Liver (tissue), 8 donors: ENCODE measurements at regions not wholly inside any gene's neighbourhood (a gene's known extent, or its start where the extent isn't known, plus 50 kb on each side); places are given as distances from the start of the nearest gene placed in this dataset.

Experiments used
- DNase-seq: peaks from one replicate; pipeline ENCODE4 v3.0.0-alpha.2; 2017; ENCODE audit warnings: low spot score
- H3K27ac ChIP-seq, 2 donors: one replicate each; pipeline ENCODE4 v1.7.0; 2013; ENCODE audit warnings: inconsistent platforms in 2 of 2, low read length in 2 of 2, control low read depth in 1 of 2, low read depth in 1 of 2, mild to moderate bottlenecking in 1 of 2
- H3K27me3 ChIP-seq, 4 donors: one replicate each; pipeline versions ENCODE4 v1.6.1 to v1.7.0; 2013; ENCODE audit warnings: low read length in 3 of 4, inconsistent platforms in 1 of 4, mild to moderate bottlenecking in 1 of 4, moderate library complexity in 1 of 4; ENCODE audit not compliant: control insufficient read depth in 4 of 4, insufficient read depth in 4 of 4
- H3K36me3 ChIP-seq, 4 donors: one replicate each; pipeline versions ENCODE4 v1.6.1 to v1.7.0; 2013; ENCODE audit warnings: low read length in 3 of 4, mild to moderate bottlenecking in 3 of 4, low read depth in 1 of 4, moderate library complexity in 1 of 4; ENCODE audit not compliant: control insufficient read depth in 4 of 4, insufficient read depth in 3 of 4
- H3K4me1 ChIP-seq, 4 donors: one replicate each; pipeline versions ENCODE4 v1.6.1 to v1.7.0; 2013; ENCODE audit warnings: low read length in 3 of 4, mild to moderate bottlenecking in 3 of 4, moderate library complexity in 1 of 4; ENCODE audit not compliant: control insufficient read depth in 4 of 4, insufficient read depth in 4 of 4
- H3K4me3 ChIP-seq, 3 donors: one replicate each; pipeline versions ENCODE4 v1.6.1 to v1.7.0; 2013; ENCODE audit warnings: low read length in 3 of 3, control low read depth in 1 of 3, low read depth in 1 of 3, mild to moderate bottlenecking in 1 of 3
- H3K9ac ChIP-seq, 2 donors: one replicate each; pipeline ENCODE4 v1.7.0; 2013; ENCODE audit warnings: low read length in 2 of 2, mild to moderate bottlenecking in 2 of 2, moderate library complexity in 2 of 2, control low read depth in 1 of 2, low read depth in 1 of 2
- H3K9me3 ChIP-seq, 4 donors: one replicate each; pipeline versions ENCODE4 v1.6.1 to v1.7.0; 2013; ENCODE audit warnings: low read length in 3 of 4; ENCODE audit not compliant: control insufficient read depth in 4 of 4
- EGR1 ChIP-seq, 2 donors: IDR thresholded peaks; 2 replicates each; pipeline ENCODE4 v1.6.1; 2016 to 2018; ENCODE audit warnings: antibody characterized with exemption in 2 of 2, low read depth in 2 of 2
- FOXA1 ChIP-seq: IDR thresholded peaks from 2 replicates; pipeline ENCODE4 v1.6.1; 2016; ENCODE audit warnings: antibody characterized with exemption
- FOXA2 ChIP-seq: IDR thresholded peaks from 2 replicates; pipeline ENCODE4 v1.6.1; 2016; ENCODE audit warnings: antibody characterized with exemption
- GABPA ChIP-seq, 2 donors: IDR thresholded peaks in 1 of 2; conservative IDR thresholded peaks in 1 of 2; 2 replicates each; pipeline ENCODE4 v1.6.1; 2016; ENCODE audit warnings: antibody characterized with exemption in 2 of 2, mild to moderate bottlenecking in 1 of 2, moderate library complexity in 1 of 2
- HNF4A ChIP-seq, 2 donors: conservative IDR thresholded peaks; 2 replicates each; pipeline ENCODE4 v1.6.1; 2016; ENCODE audit warnings: antibody characterized with exemption in 2 of 2, mild to moderate bottlenecking in 2 of 2
- HNF4G ChIP-seq: IDR thresholded peaks from 2 replicates; pipeline ENCODE4 v1.6.1; 2016; ENCODE audit warnings: antibody characterized with exemption
- JUND ChIP-seq, 2 donors: IDR thresholded peaks; 2 replicates each; pipeline ENCODE4 v1.6.1; 2016; ENCODE audit warnings: antibody characterized with exemption in 2 of 2
- NR2F2 ChIP-seq: IDR thresholded peaks from 2 replicates; pipeline ENCODE4 v1.6.1; 2016; ENCODE audit warnings: antibody characterized with exemption
- RAD21 ChIP-seq, 2 donors: IDR thresholded peaks; 2 replicates each; pipeline ENCODE4 v1.6.1; 2016; ENCODE audit warnings: antibody characterized with exemption in 2 of 2, mild to moderate bottlenecking in 2 of 2
- RXRA ChIP-seq, 2 donors: IDR thresholded peaks; 2 replicates each; pipeline ENCODE4 v1.6.1; 2017 to 2018; ENCODE audit warnings: antibody characterized with exemption in 2 of 2, mild to moderate bottlenecking in 1 of 2
- SP1 ChIP-seq: IDR thresholded peaks from 2 replicates; pipeline ENCODE4 v1.6.1; 2018; ENCODE audit warnings: antibody characterized with exemption, mild to moderate bottlenecking
- TAF1 ChIP-seq: conservative IDR thresholded peaks from 2 replicates; pipeline ENCODE4 v1.6.1; 2016; ENCODE audit warnings: antibody characterized with exemption, mild to moderate bottlenecking
- YY1 ChIP-seq: IDR thresholded peaks from 2 replicates; pipeline ENCODE4 v1.6.1; 2016; ENCODE audit warnings: antibody characterized with exemption, mild to moderate bottlenecking
- WGBS: extraction: QIAGEN DNeasy Blood & Tissue Kit; methylation state at CpG from one replicate; pipeline ENCODE4 v1.1.7; 2013; 5-methylcytosine and 5-hydroxymethylcytosine counted together
- TF ChIP-seq, protein P1 (sequence below): IDR thresholded peaks from 2 replicates; pipeline ENCODE4 v1.6.1; 2016; ENCODE audit warnings: antibody characterized with exemption
- TF ChIP-seq, protein P2 (sequence below): IDR thresholded peaks from 2 replicates; pipeline ENCODE4 v1.6.1; 2016; ENCODE audit warnings: antibody characterized with exemption, mild to moderate bottlenecking
- TF ChIP-seq, protein P3 (sequence below): IDR thresholded peaks from 2 replicates; pipeline ENCODE4 v1.6.1; 2016; ENCODE audit warnings: antibody characterized with exemption
- TF ChIP-seq, protein P4 (sequence below): IDR thresholded peaks from 2 replicates; pipeline ENCODE4 v1.6.1; 2016; ENCODE audit warnings: antibody characterized with exemption
- TF ChIP-seq, protein P5 (sequence below): fragments of 150-350 bp; IDR thresholded peaks from 2 replicates; pipeline ENCODE4 v1.5.1; 2017; ENCODE audit warnings: improper control_type of control experiment, low read depth, low read length; ENCODE audit not compliant: missing input control
- donor health status: healthy.
- donor health status: healthy.
- donor health status: healthy.
- donor health status: healthy.
- donor health status: healthy.

- WGBS = 84% methylated on average over 13 of the region's 13 CpGs
- Histone ChIP-seq H3K9me3 (no peaks in the 10 kb centered on the region), H3K27me3 (peaks cover 0 to 6% (median 0%) of the 10 kb centered on the region in 4 donors), H3K4me3 (no peak overlapping the region), H3K27ac (no peak overlapping the region), H3K9ac (no peak overlapping the region), H3K36me3 (no peaks in the 10 kb centered on the region), H3K4me1 (peaks cover 0 to 3% (median 0%) of the 10 kb centered on the region in 4 donors)
- DNase-seq = no peak
- TF ChIP-seq NR2F2 = no peak
- TF ChIP-seq FOXA2 = no peak
- TF ChIP-seq, protein P1, sequence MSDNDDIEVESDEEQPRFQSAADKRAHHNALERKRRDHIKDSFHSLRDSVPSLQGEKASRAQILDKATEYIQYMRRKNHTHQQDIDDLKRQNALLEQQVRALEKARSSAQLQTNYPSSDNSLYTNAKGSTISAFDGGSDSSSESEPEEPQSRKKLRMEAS = no peak
- no peak for TF ChIP-seq JUND (IDR thresholded peaks at IDR 0.05)
- no peak for TF ChIP-seq FOXA1
- no peak for TF ChIP-seq YY1
- TF ChIP-seq HNF4G = no peak
- no peak for TF ChIP-seq GABPA (IDR thresholded peaks at IDR 0.05 in 1 of 2, conservative IDR thresholded peaks at IDR 0.05 in 1 of 2)
- TF ChIP-seq HNF4A (conservative IDR thresholded peaks at IDR 0.05) = no peak
- no peak for TF ChIP-seq EGR1 (IDR thresholded peaks at IDR 0.05; ENCODE audit: low read depth in 2 of 2)
- no peak for TF ChIP-seq SP1
- no peak for TF ChIP-seq TAF1
- TF ChIP-seq, protein P2, sequence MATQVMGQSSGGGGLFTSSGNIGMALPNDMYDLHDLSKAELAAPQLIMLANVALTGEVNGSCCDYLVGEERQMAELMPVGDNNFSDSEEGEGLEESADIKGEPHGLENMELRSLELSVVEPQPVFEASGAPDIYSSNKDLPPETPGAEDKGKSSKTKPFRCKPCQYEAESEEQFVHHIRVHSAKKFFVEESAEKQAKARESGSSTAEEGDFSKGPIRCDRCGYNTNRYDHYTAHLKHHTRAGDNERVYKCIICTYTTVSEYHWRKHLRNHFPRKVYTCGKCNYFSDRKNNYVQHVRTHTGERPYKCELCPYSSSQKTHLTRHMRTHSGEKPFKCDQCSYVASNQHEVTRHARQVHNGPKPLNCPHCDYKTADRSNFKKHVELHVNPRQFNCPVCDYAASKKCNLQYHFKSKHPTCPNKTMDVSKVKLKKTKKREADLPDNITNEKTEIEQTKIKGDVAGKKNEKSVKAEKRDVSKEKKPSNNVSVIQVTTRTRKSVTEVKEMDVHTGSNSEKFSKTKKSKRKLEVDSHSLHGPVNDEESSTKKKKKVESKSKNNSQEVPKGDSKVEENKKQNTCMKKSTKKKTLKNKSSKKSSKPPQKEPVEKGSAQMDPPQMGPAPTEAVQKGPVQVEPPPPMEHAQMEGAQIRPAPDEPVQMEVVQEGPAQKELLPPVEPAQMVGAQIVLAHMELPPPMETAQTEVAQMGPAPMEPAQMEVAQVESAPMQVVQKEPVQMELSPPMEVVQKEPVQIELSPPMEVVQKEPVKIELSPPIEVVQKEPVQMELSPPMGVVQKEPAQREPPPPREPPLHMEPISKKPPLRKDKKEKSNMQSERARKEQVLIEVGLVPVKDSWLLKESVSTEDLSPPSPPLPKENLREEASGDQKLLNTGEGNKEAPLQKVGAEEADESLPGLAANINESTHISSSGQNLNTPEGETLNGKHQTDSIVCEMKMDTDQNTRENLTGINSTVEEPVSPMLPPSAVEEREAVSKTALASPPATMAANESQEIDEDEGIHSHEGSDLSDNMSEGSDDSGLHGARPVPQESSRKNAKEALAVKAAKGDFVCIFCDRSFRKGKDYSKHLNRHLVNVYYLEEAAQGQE = no peak
- TF ChIP-seq, protein P3, sequence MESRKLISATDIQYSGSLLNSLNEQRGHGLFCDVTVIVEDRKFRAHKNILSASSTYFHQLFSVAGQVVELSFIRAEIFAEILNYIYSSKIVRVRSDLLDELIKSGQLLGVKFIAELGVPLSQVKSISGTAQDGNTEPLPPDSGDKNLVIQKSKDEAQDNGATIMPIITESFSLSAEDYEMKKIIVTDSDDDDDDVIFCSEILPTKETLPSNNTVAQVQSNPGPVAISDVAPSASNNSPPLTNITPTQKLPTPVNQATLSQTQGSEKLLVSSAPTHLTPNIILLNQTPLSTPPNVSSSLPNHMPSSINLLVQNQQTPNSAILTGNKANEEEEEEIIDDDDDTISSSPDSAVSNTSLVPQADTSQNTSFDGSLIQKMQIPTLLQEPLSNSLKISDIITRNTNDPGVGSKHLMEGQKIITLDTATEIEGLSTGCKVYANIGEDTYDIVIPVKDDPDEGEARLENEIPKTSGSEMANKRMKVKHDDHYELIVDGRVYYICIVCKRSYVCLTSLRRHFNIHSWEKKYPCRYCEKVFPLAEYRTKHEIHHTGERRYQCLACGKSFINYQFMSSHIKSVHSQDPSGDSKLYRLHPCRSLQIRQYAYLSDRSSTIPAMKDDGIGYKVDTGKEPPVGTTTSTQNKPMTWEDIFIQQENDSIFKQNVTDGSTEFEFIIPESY = no peak
- TF ChIP-seq RXRA (IDR thresholded peaks at IDR 0.05) = no peak
- TF ChIP-seq, protein P4, sequence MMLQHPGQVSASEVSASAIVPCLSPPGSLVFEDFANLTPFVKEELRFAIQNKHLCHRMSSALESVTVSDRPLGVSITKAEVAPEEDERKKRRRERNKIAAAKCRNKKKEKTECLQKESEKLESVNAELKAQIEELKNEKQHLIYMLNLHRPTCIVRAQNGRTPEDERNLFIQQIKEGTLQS = no peak
- TF ChIP-seq RAD21 (IDR thresholded peaks at IDR 0.05) = no peak
- TF ChIP-seq, protein P5, sequence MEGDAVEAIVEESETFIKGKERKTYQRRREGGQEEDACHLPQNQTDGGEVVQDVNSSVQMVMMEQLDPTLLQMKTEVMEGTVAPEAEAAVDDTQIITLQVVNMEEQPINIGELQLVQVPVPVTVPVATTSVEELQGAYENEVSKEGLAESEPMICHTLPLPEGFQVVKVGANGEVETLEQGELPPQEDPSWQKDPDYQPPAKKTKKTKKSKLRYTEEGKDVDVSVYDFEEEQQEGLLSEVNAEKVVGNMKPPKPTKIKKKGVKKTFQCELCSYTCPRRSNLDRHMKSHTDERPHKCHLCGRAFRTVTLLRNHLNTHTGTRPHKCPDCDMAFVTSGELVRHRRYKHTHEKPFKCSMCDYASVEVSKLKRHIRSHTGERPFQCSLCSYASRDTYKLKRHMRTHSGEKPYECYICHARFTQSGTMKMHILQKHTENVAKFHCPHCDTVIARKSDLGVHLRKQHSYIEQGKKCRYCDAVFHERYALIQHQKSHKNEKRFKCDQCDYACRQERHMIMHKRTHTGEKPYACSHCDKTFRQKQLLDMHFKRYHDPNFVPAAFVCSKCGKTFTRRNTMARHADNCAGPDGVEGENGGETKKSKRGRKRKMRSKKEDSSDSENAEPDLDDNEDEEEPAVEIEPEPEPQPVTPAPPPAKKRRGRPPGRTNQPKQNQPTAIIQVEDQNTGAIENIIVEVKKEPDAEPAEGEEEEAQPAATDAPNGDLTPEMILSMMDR = no peak
Observed at GRCh38 chr15:98413933-98414546, 234.3 kb upstream of the IGF1R start.
